CD4-positive, alpha-beta T cell treated with Interleukin-21 for 1 hour (primary cell): ENCODE measurements at regions not wholly inside any gene's neighbourhood (a gene's known extent, or its start where the extent isn't known, plus 50 kb on each side); places are given as distances from the start of the nearest gene placed in this dataset.
A peak's percentile ranks its signal among the peaks of the same experiment; 100 is the strongest.

Experiments
- DNase-seq: peaks from one replicate; pipeline ENCODE4 v3.0.0-alpha.2; 2020

DNA sequence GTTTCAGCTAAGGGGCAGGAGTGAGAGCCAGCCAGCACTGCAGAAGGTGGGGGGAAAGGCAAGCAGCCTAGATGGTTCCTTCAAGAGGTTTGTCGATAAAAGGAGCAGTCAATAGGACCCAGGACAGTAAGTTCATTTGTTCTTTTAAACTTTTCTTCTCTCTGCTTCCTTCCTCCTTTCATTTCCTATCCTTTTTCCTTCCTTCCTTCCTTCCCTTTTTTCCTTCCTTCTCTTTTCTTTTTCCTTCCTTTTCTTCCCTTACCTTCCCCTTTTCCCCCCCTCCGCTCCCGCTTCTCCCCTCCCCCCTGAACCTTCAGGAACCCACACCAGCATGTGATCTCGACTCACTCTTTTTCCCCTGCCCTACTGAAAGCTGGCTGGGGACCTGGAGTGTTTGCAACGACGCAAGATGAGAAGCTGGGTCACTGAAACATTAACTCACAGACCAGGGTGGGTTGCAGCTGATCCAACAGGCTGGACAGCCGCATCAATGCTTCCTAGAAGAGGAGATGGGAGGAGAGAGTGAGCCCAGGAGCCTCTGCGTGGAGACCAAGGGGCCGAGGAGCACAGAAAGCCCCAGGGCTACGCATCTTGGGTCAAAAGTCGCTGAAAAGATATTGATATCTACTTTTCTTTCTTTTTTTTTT, 103.4 kb upstream of the SDK1 start:
- DNase-seq = no peak

DNA sequence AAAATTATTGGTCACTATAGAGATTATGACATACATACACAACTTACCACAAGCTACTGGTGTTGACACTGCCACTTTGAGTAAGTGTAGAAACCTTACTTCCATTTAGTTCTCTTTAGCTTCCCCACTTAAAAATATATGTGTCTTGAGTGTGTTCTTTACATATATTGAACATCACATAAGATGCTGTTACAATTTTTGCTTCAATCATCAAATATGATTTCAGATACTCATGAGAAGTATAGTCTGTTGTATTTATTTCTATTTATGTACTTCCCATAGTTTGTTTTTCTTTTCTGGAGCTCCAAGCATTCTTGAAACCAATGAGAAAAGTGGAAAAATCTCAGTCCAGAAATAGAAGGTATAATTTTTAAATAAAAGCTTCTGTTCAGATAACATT, 102.7 kb upstream of the SDK1 start:
- DNase-seq = no peak

DNA sequence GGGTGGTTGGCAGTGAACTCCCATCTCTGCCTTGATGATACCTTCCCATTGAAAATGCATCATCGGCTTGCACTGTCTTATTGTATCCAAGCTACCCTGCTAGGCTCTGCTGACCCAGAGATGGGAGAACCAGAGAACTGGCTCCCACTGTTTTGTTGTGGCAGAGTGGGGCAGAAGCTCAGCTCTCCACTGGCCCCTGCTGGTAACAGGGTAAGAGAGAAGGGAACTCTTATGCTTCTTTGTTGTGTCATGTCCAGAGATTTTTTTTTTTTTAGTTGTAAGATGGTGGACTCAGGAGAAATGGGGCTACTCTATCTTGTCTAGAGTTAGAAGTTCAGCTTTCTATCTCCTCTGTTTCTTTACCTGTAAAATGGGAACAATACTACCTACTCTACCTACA, 100.5 kb upstream of the SDK1 start:
- DNase-seq = peak; percentile 28

DNA sequence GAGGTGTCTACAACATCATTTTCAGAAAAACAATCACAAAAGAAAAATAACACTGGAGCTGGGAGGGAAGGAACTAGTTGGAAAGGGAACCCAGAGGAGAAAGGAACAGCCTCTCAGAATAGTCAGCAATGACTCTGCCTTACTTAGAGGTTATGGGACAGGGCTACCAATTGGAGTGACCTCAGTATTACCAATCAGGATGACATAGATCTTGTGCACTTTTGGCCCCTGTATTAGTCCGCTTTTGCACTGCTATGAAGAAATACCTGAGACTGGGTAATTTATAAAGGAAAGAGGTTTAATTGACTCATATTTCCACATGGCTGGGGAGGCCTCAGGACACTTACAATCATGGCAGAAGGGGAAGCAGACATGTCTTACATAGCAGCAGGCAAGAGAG, 99.7 kb upstream of the SDK1 start:
- DNase-seq = no peak

DNA sequence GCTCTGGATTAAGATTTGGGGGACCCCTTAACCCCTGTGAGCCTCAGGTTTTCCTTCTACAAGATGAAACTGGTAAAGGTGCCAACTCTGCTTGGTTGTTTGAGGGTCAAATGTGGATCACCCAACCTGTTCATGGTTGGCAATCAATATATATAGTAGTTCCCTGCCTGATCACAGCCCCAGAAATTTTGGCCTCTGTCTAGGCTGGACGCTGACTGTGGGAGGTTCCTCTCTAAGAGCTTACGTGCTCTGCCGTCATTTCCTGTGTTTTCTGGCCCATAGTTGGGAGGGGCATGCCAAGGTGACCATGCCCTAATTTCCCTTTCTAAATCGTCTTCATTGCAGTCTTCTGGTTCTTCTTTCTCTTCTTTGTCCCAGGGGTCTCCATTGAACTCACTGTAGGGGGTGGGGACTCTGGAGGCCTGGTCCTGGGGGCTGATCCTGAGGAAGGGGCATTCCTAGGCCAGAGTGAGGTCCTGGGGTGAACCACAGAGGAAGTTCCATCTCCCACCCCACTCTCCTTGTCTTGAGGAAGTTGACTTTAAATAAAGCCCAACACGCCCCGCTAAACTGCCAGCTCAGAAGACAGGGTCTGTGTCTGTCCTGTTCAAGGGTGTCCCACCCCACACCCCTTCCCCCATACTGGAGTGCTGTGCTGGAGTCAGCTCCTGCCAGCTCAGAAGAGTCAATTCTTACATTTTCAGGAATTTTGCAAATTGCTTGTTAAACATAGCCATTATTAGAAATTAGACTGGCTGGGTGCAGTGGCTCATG, 98.9 kb upstream of the SDK1 start:
- DNase-seq = no peak

DNA sequence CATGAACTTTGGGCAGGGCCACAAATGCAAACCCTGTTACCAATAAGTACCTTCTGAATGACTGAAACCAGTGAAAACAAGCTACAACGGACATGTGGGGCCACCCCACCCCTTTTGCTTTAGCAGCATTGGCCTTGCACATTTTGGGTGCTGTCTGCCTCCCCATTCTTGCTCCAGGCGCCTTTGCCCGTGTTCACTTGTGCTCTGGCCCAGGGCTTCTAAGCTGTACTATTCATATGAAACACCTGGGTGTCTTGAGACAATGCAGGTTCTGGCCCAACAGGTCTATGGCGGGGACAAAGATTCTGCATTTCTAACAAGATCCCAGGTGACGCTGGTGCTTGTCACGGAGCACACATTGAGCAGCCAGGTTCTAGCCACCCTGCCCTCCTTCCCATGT, 96.5 kb upstream of the SDK1 start:
- no peak for DNase-seq

DNA sequence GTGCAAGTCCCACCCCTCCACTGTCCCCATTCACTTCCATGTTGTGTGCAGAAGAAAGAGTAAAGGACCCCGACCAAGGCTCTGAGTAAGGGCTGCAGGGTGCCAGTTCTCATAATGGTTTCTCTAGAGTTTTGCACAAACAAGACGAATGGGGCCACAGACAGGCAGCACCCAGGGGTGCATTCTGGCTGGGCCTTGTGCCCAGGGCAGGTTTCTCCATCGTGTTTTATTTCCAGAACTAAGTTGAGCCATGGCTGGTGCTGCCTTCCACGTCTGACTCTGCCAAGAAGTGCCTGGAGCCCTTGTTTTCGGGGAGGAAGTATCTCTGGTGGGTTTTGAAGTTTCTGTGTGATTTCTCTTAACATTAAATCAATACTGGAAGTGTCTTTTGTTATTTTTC, 95.0 kb upstream of the SDK1 start:
- no peak for DNase-seq

DNA sequence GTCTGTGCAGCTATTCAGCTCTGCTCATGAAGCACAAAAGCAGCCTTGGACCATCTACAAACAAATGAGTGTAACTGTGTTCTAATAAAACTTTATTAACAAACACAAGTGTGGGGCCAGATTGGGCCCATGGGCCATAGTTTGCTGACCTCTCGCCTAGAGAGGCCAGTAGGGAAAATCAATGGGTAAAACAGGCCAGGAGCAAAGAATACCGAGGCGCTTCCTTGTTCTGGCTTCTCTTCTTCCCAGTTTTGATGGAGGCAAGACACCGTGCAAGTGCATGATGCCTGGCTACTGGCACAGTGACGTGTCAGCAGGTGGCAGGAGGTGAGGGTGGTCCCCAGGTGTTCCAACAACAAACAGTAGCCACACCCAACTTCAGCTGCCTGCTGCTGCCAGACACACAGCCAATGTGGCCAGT, 94.3 kb upstream of the SDK1 start:
- no peak for DNase-seq

DNA sequence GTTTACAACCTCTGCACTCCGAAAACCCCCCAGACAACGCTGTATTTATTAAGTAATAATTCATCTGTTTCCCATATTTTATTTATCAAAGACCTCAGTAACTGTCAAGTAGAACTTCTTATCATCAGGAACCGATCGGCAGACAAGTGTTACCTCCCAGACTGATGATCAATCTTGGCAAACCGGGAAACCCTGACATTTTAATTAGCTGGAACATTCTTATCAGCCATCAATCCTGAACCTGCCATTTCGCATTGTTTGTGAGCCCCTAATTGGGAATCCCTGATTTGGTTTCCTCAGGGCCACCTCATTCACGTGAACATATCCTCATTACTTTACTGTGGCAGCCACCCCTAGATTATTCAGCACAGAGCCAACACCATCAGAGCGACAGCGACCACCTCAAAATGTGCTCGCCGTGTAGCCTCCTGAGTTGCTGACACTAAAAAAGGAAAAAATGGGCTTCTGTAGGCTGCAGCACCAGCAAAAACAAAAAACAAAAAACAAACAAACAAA, 93.6 kb upstream of the SDK1 start:
- no peak for DNase-seq

DNA sequence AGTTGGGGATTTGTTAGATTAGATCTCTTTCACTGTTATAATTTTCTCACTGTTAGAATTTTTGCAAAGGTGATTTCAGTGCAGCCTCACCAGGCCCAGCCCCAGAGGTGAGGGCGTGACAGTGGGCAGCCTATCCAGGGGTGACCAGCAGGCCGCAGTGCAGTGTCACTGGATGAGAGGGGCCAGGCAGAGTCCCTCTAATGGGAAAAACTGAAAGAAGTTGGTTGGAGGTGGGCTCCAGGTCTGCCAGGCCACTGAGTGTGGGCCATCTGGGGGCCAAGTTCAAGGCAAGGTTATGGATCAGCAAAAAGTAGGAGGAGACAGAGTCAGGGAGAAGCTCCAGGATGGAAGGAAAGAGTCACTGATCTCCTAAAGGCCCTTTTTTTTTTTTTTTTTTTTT, 90.5 kb upstream of the SDK1 start:
- no peak for DNase-seq

DNA sequence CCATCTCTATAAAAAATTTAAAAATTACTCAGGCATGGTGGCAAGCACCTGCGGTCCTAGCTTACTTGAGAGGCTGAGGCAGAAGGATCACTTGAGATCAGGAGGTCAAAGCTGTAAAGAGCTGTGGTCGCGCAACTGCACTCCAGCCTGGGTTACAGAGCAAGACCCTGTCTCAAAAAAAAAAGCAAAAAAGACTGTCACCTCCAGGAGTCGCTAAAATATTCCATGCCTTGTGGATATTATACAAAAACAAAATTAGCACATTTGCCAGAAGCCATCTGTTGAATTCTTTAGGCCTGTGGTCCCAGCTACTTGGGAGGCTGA, 87.0 kb upstream of the SDK1 start:
- DNase-seq = no peak

DNA sequence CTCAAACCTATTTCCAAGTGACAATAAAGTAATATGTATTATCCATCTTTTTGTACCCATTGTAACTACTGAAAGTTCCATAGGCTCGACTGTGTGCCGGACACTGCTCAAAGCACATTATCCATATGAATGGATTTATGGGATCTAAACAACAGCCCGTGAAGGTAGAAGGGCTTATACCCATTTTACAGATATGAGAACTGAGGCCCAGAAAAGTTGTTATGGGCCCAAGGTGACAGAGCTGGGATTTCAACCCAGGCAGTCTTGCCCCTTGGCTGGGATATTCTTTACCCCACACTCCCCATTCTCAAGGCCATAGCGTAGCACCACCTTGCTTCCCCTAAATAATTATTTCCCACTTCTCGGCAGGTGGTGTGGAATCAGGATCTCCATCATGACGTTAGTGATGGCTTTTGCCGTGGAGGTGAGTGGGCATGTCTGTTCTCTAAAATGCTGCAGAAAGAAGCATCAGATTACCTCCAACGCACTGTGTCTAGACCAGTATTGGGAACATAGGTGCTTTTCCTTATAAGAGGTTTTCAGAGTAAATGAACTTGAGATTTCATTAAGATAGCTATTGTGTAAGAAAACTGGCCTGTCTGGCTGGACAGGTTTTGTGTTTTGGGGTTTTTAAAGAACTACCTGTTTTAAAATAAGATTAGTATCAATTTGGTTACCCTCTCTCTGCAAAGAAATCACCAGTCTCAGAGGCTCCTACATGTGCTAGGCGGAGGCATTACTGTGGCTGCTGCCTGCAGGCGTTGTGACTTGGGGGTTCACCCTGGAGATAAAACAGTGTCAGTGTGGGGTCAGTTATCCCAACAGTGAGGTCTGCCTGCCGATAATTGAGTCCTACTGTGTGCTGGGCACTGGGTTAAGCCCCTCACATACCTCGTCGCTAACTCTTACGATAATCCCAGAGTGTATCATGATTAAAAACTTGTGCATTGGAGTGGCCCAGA, 85.1 kb upstream of the SDK1 start:
- DNase-seq = no peak

DNA sequence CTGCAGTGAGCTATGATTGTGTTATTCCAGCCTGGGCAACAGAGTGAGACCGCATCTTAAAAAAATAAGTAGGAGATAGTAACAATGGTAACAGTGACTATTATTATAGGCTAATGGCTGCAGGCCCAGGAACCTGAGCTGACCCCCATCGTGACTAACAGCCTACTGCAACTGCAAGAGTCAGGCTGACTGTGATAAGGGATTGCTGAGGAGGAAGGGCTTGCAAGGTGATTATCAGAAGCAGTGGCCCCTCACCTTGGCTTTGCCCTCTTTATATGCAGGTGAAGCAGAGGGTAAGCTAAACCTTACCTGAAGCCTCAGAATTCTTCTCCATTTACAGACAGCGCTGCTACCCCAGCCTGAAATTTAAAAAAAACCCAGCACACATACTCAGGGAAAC, 83.9 kb upstream of the SDK1 start:
- DNase-seq = no peak

DNA sequence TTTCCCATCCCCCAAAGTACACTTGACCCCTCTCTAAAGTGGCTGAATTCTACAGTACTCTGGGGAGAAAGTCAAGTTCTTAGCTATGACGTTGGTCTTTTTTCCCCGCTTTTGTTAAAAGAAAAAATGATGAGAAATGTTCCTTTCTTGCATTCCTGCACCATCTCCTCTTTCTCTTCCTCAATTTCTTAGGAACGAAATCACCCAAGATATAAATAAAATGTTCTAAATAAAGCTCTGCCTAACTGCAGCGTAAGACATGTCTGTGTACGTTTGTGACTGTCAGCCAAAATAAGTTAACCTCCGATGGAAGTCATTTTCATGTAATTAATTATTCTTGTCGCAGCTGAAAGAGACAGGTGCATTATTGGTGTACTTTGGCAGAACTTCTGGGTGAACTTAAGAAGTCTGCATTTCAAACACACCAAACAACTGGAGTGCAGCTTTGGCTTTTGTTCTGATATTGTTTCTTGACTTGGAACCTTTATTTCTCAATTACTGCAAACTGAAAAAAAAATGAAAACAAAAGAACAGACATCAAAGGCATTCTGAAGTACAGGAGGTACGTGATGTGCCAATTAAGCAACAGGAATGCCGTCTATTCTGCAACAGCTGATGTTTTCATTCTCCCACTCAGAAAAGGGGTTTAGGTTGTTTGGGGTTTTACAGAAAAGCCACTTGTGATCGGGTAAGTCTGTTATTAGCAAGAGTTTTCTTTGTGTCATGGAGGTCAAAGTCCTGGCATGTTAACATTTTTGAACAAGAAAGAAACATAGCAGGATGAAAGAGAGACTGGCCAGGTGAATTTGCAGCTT, 82.4 kb upstream of the SDK1 start:
- no peak for DNase-seq

DNA sequence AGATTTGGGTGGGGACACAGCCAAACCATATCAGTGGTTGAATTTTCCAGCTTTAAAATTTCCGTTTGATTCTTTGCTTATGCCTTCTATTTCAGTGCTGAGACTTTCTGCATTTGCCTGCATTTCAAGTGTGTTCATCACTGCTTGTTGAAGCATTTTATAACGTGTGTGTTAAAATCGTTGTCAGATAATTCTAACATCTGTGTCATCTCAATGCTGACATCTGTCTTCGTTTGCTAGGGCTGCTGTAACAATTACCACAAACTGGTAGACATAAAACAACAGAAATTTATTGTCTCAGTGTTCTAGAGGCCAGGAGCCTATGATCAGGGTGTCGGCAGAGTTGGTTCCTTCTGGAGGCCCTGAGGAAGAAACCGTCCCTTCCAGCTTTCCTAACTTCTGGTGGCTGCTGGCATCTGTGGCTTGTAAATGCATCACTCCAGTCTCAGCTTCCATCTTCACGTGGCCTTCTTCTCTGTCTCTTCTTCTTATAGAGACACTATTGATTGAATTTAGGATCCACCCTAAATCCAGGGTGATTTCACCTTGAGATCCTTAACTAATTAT, 71.1 kb upstream of the SDK1 start:
- no peak for DNase-seq

DNA sequence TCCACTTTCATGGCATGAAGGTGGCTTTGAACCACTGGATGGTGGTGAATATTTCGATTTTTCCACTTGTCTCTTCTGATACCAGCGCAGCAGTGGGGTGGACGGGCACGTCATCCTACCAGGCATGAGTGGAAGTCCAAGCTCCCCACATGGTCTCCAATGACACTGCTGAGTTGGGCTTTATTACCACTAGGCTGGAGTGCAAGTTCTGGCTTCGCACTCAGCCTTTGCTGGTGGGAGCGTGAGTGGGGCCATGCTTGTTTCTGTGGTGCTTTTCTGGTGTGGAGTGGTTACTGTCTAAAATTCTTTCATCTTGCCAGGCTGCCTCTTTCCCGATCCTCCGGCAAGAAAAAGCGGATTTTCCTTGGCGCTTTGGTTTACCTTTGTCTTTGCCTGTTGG, 70.1 kb upstream of the SDK1 start:
- DNase-seq = no peak

DNA sequence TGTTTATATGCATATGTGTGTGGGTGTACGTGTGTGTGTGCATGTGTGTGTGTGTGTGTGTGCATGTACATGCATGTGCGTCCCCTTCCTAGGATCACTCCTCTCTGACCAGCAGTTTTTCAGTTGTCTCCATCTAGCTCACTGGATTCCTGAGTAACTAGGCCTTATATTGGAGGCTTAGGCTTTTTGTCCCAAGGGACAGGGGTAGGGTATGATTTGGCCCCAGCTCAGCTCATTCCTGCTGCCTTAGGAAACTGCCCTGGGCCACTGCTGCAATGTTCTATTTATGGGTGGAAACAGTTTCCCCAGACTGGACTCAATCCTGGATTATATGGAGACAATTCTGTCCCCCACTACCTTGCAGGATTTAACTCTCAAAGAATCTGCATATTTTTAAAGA, 68.8 kb upstream of the SDK1 start:
- DNase-seq = no peak

DNA sequence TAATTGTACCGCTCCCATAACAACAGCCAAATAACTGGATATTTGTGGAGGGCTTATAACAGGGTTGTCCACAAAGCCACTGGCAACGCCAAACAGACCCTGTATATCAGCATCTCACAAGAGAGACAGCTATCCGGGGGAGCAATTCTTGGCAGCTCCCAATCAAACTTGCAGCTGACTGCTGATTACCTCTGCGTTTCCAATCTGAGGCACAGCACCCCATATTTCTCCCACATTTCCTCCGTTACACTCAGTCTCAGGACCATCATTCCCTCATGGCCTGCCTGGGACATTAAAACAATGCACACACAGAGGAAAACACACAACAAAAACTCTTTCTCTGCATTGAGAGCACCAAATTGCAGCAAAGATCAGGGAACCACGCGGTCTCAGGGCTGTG, 67.8 kb upstream of the SDK1 start:
- no peak for DNase-seq

DNA sequence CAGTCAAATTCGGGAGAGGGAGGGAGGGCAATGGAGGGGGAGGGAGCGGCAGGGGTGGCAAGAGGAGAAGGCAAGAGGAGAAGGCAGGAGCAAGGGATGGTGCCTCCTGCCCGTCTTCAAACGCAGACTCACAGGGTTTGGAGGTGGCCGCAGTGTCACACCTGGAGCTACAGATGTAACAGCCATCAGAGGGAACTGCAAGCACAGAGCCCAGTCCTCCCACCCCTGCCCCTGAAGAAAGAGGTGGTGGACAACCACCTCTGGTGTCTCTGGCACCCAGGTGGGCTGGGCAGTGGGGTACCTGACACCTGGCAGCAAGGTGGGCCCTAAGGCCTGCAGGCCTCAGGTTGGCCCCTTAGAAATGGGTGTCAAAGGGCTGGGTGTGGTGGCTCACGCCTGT, 67.0 kb upstream of the SDK1 start:
- DNase-seq = no peak

DNA sequence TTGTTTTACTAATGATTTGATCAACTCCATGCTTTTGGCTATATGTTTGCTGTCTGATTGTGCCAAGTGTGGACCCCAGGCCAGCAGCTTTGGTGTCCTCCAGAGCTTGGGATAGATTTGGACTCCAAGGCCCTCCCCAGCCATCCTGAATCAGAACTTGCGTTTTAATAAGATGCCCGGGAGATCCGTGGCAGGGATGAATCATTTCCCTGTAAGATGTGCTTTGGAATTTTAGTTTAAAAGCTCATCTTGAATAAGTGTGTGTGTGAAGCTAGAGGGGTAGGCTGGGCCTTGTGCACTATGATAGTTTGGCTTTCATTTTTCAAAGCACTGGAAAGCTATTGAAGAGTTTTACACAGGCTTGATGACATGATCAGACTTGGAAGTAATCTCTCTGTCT, 66.2 kb upstream of the SDK1 start:
- no peak for DNase-seq

DNA sequence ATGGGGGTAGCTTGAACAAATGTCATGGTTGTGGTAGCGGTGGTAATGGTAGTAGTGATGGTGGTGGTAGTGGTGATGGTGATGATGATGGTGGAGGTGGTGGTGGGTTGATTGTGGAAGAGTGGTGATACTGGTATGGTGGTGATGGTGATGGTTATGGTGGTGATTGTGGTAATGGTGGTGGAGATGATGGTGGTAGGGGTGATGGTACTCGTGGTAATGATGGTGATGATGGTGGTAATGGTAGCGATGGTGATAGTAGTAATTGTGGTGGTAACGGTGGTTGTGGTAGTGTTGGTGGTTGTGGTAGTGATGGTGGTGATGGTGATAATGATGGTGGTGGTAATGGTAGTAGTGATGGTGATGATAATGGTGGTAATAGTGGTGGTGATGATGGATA, 65.7 kb upstream of the SDK1 start:
- no peak for DNase-seq

DNA sequence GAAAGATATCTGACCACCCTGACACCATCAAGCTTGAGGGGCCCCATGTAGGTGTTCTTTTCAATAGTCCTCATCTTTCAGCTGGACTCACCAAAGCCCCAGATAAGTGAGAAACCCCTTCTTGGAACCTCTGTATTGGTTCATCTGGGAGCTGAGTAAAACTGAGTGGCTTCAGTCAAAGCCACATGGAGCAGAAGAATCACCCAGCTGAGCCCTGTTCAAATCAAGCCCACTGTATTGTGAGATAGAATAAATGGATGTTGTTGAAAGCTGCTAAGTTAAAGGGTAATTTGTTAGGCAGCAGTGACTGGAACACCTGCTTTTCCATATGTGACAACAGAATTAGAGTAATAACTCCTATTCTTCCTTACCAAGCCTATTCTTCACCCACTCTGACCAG, 64.8 kb upstream of the SDK1 start:
- DNase-seq = no peak
